ENCODE measurements at regions not wholly inside any gene's neighbourhood (a gene's known extent, or its start where the extent isn't known, plus 50 kb on each side); places are given as distances from the start of the nearest gene placed in this dataset.
"Not testable (repeated sequence)": the region's sequence is repeated elsewhere in the genome, so short reads cannot be mapped to it uniquely, and the experiment has no call there.

- DNase-seq = no peak
Observed at GRCh38 chr6:3545156-3545555, 88.3 kb upstream of the SLC22A23 start.

GRCh38 chr6:3542032-3542640 lies 85.3 kb upstream of the SLC22A23 start:
- DNase-seq = no peak

GRCh38 chr6:3541006-3541585 lies 84.2 kb upstream of the SLC22A23 start:
- DNase-seq = no peak

GRCh38 chr6:3540253-3540820 lies 83.5 kb upstream of the SLC22A23 start:
- DNase-seq = no peak

GRCh38 chr6:3538536-3538935 lies 81.7 kb upstream of the SLC22A23 start:
- DNase-seq = no peak

- DNase-seq = no peak
Observed at GRCh38 chr6:3536901-3537300, 80.1 kb upstream of the SLC22A23 start.

- no peak for DNase-seq
Observed at GRCh38 chr6:3535776-3536435, 79.1 kb upstream of the SLC22A23 start.

- no peak for DNase-seq
Observed at GRCh38 chr6:3535033-3535775, 78.4 kb upstream of the SLC22A23 start.

GRCh38 chr6:3534599-3534998 lies 77.7 kb upstream of the SLC22A23 start:
- no peak for DNase-seq

GRCh38 chr6:3533981-3534380 lies 77.1 kb upstream of the SLC22A23 start:
- no peak for DNase-seq

GRCh38 chr6:3532296-3532916 lies 75.6 kb upstream of the SLC22A23 start:
- no peak for DNase-seq

GRCh38 chr6:3531481-3531880 lies 74.6 kb upstream of the SLC22A23 start:
- no peak for DNase-seq

GRCh38 chr6:3530515-3530914 lies 73.7 kb upstream of the SLC22A23 start:
- no peak for DNase-seq

GRCh38 chr6:3529721-3530120 lies 72.9 kb upstream of the SLC22A23 start:
- no peak for DNase-seq

GRCh38 chr6:3529232-3529631 lies 72.4 kb upstream of the SLC22A23 start:
- no peak for DNase-seq

GRCh38 chr6:3528081-3528671 lies 71.3 kb upstream of the SLC22A23 start:
- not testable (repeated sequence) for DNase-seq

GRCh38 chr6:3527651-3527977 lies 70.8 kb upstream of the SLC22A23 start:
- no peak for DNase-seq

- DNase-seq = no peak
Observed at GRCh38 chr6:3526962-3527650, 70.3 kb upstream of the SLC22A23 start.

GRCh38 chr6:3525915-3526314 lies 69.1 kb upstream of the SLC22A23 start:
- DNase-seq = no peak

- DNase-seq = no peak
Observed at GRCh38 chr6:3524456-3524855, 67.6 kb upstream of the SLC22A23 start.

GRCh38 chr6:3523966-3524365 lies 67.1 kb upstream of the SLC22A23 start:
- no peak for DNase-seq

- no peak for DNase-seq
Observed at GRCh38 chr6:3523271-3523670, 66.4 kb upstream of the SLC22A23 start.

Data from GDM1 (cell line).